ENCODE measurements at regions not wholly inside any gene's neighbourhood (a gene's known extent, or its start where the extent isn't known, plus 50 kb on each side); places are given as distances from the start of the nearest gene placed in this dataset.

DNA sequence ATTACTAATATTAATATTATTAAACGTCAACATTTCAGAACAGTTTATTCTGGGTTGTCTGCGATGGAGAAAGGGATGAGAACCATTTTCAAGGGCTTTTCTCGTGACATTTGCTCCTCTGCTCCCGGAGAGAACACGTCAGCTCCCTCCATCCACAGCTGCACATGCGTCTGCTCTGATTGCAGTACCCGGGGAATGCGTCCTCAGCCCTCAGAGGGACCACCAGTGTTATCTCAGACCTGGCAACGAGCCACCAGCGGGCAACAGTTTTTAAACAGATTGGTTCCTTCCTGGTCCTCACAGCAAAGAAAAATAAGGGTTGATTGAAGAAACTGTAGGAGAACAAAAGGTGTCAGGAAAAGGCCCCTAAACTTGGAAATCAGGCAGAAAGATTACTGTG lies 202.2 kb upstream of the ADAMTS9 start:
- no peaks in the 10 kb centered on the region for H3K27me3 Mint-ChIP-seq (ENCODE audit: low read depth)
- H3K27ac Mint-ChIP-seq = no peak overlapping the region
- H3K4me3 Mint-ChIP-seq = no peak overlapping the region
- DNase-seq (no peak), ATAC-seq (no peak)
- no peaks in the 10 kb centered on the region for H3K36me3 Mint-ChIP-seq (ENCODE audit: low read depth)
- ChIA-PET POLR2A (no interaction called here), CTCF (no interaction called here)
- H3K4me1 Mint-ChIP-seq (ENCODE audit: low read depth) = no peaks in the 10 kb centered on the region
- peaks cover 15% of the 10 kb centered on the region for H3K9me3 Mint-ChIP-seq (ENCODE audit: insufficient read depth)

DNA sequence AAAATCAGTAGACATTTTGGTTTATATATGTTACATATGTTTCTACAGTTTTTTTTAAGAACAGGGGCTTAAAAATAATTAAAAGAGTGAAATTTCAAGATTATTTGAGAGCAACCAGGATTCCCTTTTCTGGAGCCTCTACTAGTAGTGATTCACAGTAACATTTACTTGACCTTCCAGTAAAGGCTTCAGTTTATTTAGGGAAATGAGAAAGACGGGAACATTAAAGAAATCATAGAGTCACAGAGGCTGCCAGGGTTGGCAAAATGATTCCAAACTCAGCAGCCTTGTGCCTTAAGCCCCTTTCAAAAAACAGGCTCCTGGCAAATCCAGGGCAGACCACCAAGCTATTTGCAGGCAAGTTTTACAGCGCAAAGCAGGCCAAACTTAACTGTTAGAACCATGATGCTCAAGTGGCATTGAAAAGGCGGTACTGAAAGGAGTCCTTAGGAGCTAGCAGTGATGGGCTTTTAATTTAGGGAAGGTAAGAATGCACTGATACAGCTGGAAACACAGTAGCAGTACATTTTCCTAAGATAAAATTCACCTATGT lies 201.1 kb upstream of the ADAMTS9 start:
- Mint-ChIP-seq H3K36me3 (ENCODE audit: low read depth) (no peaks in the 10 kb centered on the region), H3K9me3 (ENCODE audit: insufficient read depth) (peaks cover 17% of the 10 kb centered on the region), H3K4me1 (ENCODE audit: low read depth) (no peaks in the 10 kb centered on the region), H3K4me3 (no peak overlapping the region), H3K27me3 (ENCODE audit: low read depth) (no peaks in the 10 kb centered on the region), H3K27ac (no peak overlapping the region)
- ChIA-PET CTCF (no interaction called here), POLR2A (no interaction called here)
- DNase-seq (no peak), ATAC-seq (no peak)

DNA sequence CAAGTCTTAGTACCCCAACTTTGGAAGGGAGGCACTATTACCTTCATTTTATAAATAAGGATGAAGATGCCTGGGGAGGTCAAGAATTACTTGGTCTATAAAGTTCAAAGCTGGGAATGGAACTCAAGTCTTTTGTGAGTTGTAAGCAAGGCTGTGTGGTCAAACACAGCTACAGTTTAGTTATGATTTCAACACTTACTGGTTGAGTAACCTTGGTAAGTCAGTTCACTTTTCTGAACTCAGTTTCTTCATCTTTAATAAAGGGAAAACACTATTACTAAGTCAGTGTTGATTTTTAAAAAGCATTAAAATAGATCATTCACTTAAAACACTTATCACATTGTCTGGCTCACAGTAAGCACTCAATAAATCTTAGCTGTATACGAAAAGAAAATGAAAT lies 200.4 kb upstream of the ADAMTS9 start:
- CTCF ChIA-PET = no interaction called here

DNA sequence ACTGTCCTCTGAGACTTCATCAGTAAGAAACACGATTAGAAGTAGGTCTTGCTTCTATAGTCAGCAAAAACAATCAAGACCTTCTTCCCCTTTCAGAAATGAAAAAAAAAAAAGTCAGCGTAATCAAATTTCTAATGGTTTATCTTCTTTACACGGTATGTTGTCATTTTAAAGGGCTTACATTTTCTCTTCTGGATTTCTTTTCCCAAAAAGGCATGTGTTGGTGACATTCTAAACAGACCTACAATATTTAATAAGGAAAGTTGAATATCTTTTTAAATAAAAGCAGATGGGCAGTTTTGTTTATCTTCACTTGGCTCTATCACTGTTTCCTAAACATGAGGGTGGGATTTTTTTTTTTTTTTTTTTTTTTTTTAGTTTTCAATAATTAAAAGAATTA lies 197.3 kb upstream of the ADAMTS9 start:
- DNase-seq (no peak), ATAC-seq (no peak)
- Mint-ChIP-seq H3K27me3 (ENCODE audit: low read depth) (no peaks in the 10 kb centered on the region), H3K9me3 (ENCODE audit: insufficient read depth) (peaks cover 14% of the 10 kb centered on the region), H3K4me1 (ENCODE audit: low read depth) (no peaks in the 10 kb centered on the region), H3K36me3 (ENCODE audit: low read depth) (no peaks in the 10 kb centered on the region), H3K4me3 (no peak overlapping the region), H3K27ac (no peak overlapping the region)
- CTCF ChIA-PET = no interaction called here
- POLR2A ChIA-PET = no interaction called here

More for the DNA sequence above, 200.4 kb upstream of the ADAMTS9 start:
- H3K9me3 Mint-ChIP-seq (ENCODE audit: insufficient read depth) = peaks cover 17% of the 10 kb centered on the region
- POLR2A ChIA-PET = no interaction called here
- DNase-seq = no peak
- no peak for ATAC-seq
- no peak overlapping the region for H3K27ac Mint-ChIP-seq
- no peaks in the 10 kb centered on the region for H3K4me1 Mint-ChIP-seq (ENCODE audit: low read depth)
- no peak overlapping the region for H3K4me3 Mint-ChIP-seq
- no peaks in the 10 kb centered on the region for H3K36me3 Mint-ChIP-seq (ENCODE audit: low read depth)
- no peaks in the 10 kb centered on the region for H3K27me3 Mint-ChIP-seq (ENCODE audit: low read depth)

DNA sequence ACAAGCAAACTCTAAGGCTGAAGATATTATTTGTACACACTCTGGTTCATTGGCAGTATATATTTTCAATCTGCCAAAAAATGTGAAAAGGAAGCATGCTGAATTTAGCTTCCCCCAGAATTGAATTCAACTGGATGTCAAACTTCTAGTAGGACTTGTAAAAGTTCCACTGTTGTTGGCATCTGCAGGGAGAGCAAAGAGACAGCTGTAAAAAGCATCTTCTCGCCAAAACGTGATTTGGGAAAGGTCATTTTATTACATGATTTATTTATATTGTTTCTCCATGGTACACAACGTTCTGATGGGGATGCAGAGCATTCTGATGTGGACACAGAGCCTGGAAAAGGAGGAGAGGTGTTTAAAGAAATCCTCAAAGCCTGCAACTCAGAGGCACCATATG lies 196.7 kb upstream of the ADAMTS9 start:
- Mint-ChIP-seq H3K36me3 (ENCODE audit: low read depth) (no peaks in the 10 kb centered on the region), H3K4me3 (no peak overlapping the region), H3K9me3 (ENCODE audit: insufficient read depth) (peaks cover 14% of the 10 kb centered on the region), H3K27ac (no peak overlapping the region), H3K4me1 (ENCODE audit: low read depth) (no peaks in the 10 kb centered on the region), H3K27me3 (ENCODE audit: low read depth) (no peaks in the 10 kb centered on the region)
- POLR2A ChIA-PET = no interaction called here
- DNase-seq = no peak
- CTCF ChIA-PET = no interaction called here
- ATAC-seq = no peak

DNA sequence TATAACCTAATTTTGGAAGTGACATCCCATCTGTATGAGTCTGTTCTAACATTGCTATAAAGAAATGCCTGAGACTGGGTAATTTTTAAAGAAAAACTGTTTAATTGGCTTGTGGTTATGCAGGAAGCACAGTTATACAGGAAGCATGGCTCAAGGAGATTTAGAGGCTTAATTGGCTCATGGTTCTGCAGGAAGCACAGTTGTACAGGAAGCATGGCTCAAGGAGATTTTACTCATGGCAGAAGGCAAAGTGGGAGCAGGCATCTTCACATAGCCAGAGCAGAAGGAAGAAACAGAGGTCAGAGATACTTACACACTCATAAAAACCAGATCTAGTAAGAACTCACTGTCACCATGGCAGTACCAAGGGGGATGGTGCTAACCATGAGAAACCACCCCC lies 193.1 kb upstream of the ADAMTS9 start:
- DNase-seq = no peak

DNA sequence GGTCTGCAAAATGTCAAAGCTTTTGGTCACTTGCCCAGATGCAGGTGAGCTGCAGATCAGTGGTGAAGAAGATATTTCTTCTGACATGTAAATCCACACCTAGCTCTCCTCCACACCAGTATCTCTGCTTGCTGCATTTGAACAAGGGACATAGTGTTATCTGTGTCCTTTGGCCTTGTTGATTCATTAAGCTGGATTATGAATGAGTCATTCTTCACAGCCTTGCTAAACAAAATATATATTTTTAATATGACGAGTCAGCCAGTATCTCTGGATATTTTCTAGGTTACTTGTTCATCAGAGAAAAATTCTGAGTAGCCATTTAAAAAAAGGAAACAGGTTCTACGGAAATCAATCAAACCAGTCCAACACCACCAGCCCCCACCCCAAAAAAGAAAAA lies 190.6 kb upstream of the ADAMTS9 start:
- ChIA-PET POLR2A (no interaction called here), CTCF (no interaction called here)
- H3K4me3 Mint-ChIP-seq = no peak overlapping the region
- no peaks in the 10 kb centered on the region for H3K36me3 Mint-ChIP-seq (ENCODE audit: low read depth)
- H3K9me3 Mint-ChIP-seq (ENCODE audit: insufficient read depth) = no peaks in the 10 kb centered on the region
- DNase-seq (no peak), ATAC-seq (no peak)
- H3K4me1 Mint-ChIP-seq (ENCODE audit: low read depth) = no peaks in the 10 kb centered on the region
- H3K27ac Mint-ChIP-seq = no peak overlapping the region
- H3K27me3 Mint-ChIP-seq (ENCODE audit: low read depth) = no peaks in the 10 kb centered on the region

More for the DNA sequence above, 193.1 kb upstream of the ADAMTS9 start:
- ChIA-PET POLR2A (no interaction called here), CTCF (no interaction called here)
- H3K9me3 Mint-ChIP-seq (ENCODE audit: insufficient read depth) = peaks cover 4% of the 10 kb centered on the region
- H3K36me3 Mint-ChIP-seq (ENCODE audit: low read depth) = no peaks in the 10 kb centered on the region
- no peaks in the 10 kb centered on the region for H3K4me1 Mint-ChIP-seq (ENCODE audit: low read depth)
- H3K4me3 Mint-ChIP-seq = no peak overlapping the region
- H3K27me3 Mint-ChIP-seq (ENCODE audit: low read depth) = no peaks in the 10 kb centered on the region
- H3K27ac Mint-ChIP-seq = no peak overlapping the region
- ATAC-seq = no peak

DNA sequence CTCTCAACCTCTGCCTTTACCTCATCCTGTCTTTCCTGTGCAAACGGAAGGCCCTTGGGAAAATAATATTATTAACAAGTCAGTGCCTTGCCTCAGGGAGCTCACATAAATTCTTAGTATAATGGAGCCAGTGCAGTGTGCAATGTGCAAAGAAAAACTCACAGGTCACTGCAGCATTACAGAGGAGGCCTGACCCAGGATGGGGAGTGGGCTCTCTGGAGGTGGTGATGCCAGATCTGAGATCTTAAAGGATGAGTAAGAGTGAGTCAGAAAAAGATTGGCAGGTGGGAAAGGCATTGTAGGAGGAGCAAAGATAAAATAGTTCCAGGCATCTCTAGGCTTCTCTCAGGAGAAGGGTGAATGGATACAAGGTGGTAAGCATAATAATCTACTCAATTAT lies 185.6 kb upstream of the ADAMTS9 start:
- H3K27me3 Mint-ChIP-seq (ENCODE audit: low read depth) = no peaks in the 10 kb centered on the region
- ChIA-PET CTCF (no interaction called here), POLR2A (no interaction called here)
- no peaks in the 10 kb centered on the region for H3K4me1 Mint-ChIP-seq (ENCODE audit: low read depth)
- no peak overlapping the region for H3K27ac Mint-ChIP-seq
- ATAC-seq (no peak), DNase-seq (no peak)
- H3K4me3 Mint-ChIP-seq = no peak overlapping the region
- H3K36me3 Mint-ChIP-seq (ENCODE audit: low read depth) = no peaks in the 10 kb centered on the region
- peaks cover 5% of the 10 kb centered on the region for H3K9me3 Mint-ChIP-seq (ENCODE audit: insufficient read depth)

DNA sequence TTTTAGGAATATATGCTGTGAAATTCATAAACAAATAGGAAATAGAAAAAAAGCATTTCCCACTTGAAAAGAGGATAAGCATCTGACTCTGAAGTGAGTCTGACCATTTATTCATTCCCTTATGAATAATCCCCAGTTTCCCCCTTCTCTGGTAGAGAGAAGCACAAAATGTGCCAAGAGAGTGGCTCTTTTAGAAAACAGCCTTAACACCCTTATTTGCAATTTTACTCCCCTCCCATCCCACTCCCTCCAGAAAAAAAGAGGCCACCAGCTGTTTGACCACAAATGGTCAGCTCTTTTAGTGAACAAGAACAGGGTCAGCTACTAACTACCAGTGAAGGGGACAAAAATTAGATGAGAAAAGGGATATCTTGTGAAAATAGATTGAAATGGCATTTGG lies 184.5 kb upstream of the ADAMTS9 start:
- Mint-ChIP-seq H3K27ac (no peak overlapping the region), H3K9me3 (ENCODE audit: insufficient read depth) (peaks cover 5% of the 10 kb centered on the region), H3K4me3 (no peak overlapping the region), H3K4me1 (ENCODE audit: low read depth) (no peaks in the 10 kb centered on the region), H3K36me3 (ENCODE audit: low read depth) (no peaks in the 10 kb centered on the region), H3K27me3 (ENCODE audit: low read depth) (no peaks in the 10 kb centered on the region)
- ChIA-PET POLR2A (no interaction called here), CTCF (no interaction called here)
- DNase-seq (no peak), ATAC-seq (no peak)

DNA sequence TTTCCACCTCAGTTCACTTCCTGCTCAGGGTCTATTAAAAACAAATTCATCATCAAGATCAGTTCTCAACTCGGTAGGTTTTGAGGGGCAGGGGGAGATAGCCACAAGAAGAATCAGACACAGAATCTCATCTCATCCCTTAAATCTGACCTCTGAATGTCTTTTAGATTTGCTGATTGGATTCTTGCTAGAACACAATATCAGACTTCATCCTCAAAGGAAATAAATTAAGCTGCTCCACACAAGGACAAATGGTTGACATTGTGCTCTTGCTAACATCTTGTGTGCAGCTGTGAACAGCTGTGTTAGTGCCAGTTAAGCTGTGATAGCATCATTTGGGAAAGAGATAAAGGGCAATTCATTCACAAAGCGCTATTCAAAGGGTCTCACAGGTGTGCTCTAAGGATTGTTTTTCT lies 184.0 kb upstream of the ADAMTS9 start:
- no peaks in the 10 kb centered on the region for H3K4me1 Mint-ChIP-seq (ENCODE audit: low read depth)
- H3K36me3 Mint-ChIP-seq (ENCODE audit: low read depth) = no peaks in the 10 kb centered on the region
- POLR2A ChIA-PET = no interaction called here
- H3K9me3 Mint-ChIP-seq (ENCODE audit: insufficient read depth) = peaks cover 5% of the 10 kb centered on the region
- ATAC-seq (no peak), DNase-seq (no peak)
- H3K27ac Mint-ChIP-seq = no peak overlapping the region
- H3K4me3 Mint-ChIP-seq = no peak overlapping the region
- CTCF ChIA-PET = no interaction called here
- H3K27me3 Mint-ChIP-seq (ENCODE audit: low read depth) = no peaks in the 10 kb centered on the region

DNA sequence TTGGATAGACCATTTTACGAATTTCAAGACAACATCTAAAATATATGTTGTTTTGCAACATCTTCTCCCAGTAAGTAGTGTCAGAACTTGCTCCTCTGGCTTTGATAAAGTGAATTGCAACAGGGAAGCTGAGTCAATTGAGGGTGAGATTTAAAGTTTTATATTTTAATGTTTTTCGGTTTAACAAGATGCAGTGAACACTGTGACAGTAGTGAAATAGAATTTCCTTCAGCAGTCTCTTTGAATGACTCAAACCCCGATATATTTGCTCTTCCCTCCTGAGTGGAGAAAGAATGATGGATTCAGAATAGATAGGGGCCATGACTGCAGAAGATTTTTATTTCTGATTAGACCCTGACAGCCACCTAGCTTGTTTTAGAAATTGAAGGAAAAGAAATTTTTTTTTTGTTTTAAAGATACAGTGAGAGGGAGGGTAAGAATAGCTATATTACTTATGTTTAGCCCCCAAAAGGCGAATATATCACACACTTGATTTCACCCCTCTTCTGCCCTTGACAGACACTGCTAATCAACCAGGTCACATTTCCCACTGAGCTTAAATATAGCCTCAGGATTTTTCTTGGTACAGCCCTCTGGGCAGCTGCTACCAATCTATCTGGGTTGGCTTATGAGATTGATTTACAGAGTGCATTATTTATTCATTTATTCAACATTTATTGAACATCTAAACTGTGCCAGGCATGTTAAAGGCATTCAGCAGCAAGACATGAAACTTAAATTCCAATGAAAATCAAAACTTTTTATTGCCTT lies 183.3 kb upstream of the ADAMTS9 start:
- Mint-ChIP-seq H3K4me1 (ENCODE audit: low read depth) (no peaks in the 10 kb centered on the region), H3K36me3 (ENCODE audit: low read depth) (no peaks in the 10 kb centered on the region), H3K27me3 (ENCODE audit: low read depth) (no peaks in the 10 kb centered on the region), H3K4me3 (no peak overlapping the region), H3K9me3 (ENCODE audit: insufficient read depth) (peaks cover 5% of the 10 kb centered on the region), H3K27ac (no peak overlapping the region)
- POLR2A ChIA-PET = no interaction called here
- CTCF ChIA-PET = no interaction called here
- DNase-seq = no peak
- no peak for ATAC-seq

DNA sequence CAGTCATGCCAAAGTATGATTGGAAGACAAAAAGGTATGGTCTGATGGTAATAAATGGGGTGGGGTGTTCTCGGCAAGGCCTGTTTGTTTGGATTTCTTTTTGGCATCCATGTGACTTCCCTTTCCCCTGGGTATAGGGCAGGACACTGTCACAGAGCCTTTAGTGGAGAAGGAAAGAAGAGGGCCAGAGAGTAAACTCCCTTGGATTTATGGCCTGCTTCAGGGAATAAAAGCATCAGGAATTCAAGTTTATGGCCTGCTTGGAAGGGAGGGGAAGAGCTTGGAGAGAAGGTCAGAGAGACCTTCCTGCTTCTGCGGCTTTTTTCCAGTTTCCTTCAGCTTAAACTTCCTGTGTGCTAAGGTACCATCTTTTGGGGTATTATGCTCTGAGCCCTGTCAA lies 179.4 kb upstream of the ADAMTS9 start:
- ATAC-seq = no peak
- DNase-seq = no peak
- Mint-ChIP-seq H3K4me1 (ENCODE audit: low read depth) (no peaks in the 10 kb centered on the region), H3K9me3 (ENCODE audit: insufficient read depth) (peaks cover 12% of the 10 kb centered on the region), H3K4me3 (no peak overlapping the region), H3K27ac (no peak overlapping the region), H3K36me3 (ENCODE audit: low read depth) (no peaks in the 10 kb centered on the region), H3K27me3 (ENCODE audit: low read depth) (no peaks in the 10 kb centered on the region)
- POLR2A ChIA-PET = no interaction called here
- CTCF ChIA-PET = no interaction called here

All from activated CD8-positive, alpha-beta T cell treated with anti-CD3 and anti-CD28 coated beads, Interleukin-2, amount 10 ng/mL, durations not matched to agents 7 days and 5 days (primary cell).